ENCODE measurements at regions not wholly inside any gene's neighbourhood (a gene's known extent, or its start where the extent isn't known, plus 50 kb on each side); places are given as distances from the start of the nearest gene placed in this dataset.
A peak's percentile ranks its signal among the peaks of the same experiment; 100 is the strongest.

DNA sequence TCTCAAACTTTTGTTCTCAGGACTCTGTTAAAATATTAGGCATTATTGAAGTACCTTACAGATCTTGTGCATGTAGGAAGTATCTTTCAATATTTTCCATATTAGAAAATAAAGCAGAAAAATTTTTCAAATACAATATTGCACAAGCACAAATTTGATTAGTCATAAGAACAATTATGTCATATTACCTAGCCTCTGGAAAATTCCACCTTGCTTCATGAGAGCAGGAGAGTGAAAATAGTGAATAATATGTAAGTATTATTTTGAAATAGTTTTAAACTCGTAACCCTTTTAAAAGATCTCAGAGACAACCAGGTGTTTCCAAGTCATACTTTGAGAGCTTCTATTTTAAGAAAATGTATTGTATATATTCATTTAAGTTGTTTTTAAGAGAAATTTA is 1672.9 kb upstream of the ACO1 start:
- H3K4me2 ChIP-seq (ENCODE audit: low read depth, low read length): no peak overlapping the region
- WGBS (ENCODE audit: low lambda C conversion rate): 91% methylated on average over 1 of the region's 1 CpG
- H3K27ac ChIP-seq (ENCODE audit: extremely low read length, insufficient read depth, low read length): no peak overlapping the region
- BruUV-seq (replicated peaks): no TSS peak
- H2AFZ ChIP-seq (ENCODE audit: low read length): no peak overlapping the region
- intact Hi-C loops (cut with micrococcal nuclease; ENCODE audit: unreplicated experiment): no loop called here
- in situ Hi-C loops (cut with HindIII; ENCODE audit: extremely low pct_ligation_motif_present, low pct_unique_long_range_greater_than_20kb): no loop called here
- DNase-seq (ENCODE audit: low spot score): no peak
- TF ChIP-seq ZNF605 (CRISPR knock-in tag; IDR thresholded peaks at IDR 0.05) (no peak), ZNF510 (CRISPR knock-in tag; IDR thresholded peaks at IDR 0.05; ENCODE audit: low read depth) (no peak)
- no peaks in the 10 kb centered on the region for H3K79me2 ChIP-seq (ENCODE audit: insufficient read depth, low read length)
- no peaks in the 10 kb centered on the region for H3K36me3 ChIP-seq (replicated peaks in 1 of 2; ENCODE audit: control insufficient read depth in 1 of 2, insufficient read depth in 2 of 2, low read length in 2 of 2)
- FAIRE-seq: no peak
- no peak overlapping the region for H3K9ac ChIP-seq (ENCODE audit: insufficient read depth, low read depth, low read length)
- no peaks in the 10 kb centered on the region for H3K9me3 ChIP-seq (ENCODE audit: low read length)
- CTCF ChIA-PET (ENCODE audit: low intra/inter-chr PET ratio, low total read pairs): no interaction called here
- ATAC-seq: no peak
- H3K4me3 ChIP-seq (replicated peaks in 1 of 3; ENCODE audit: insufficient read depth in 1 of 3, low read depth in 2 of 3, low read length in 3 of 3): no peak overlapping the region
- no peaks in the 10 kb centered on the region for H3K27me3 ChIP-seq (ENCODE audit: control insufficient read depth in 1 of 2, insufficient read depth in 2 of 2, low read length in 2 of 2)
- no peaks in the 10 kb centered on the region for H4K20me1 ChIP-seq (ENCODE audit: insufficient read depth, low read length)
- peaks cover 9% of the 10 kb centered on the region for H3K4me1 ChIP-seq (ENCODE audit: insufficient read depth, low read length)
- POLR2A ChIA-PET: no interaction called here

DNA sequence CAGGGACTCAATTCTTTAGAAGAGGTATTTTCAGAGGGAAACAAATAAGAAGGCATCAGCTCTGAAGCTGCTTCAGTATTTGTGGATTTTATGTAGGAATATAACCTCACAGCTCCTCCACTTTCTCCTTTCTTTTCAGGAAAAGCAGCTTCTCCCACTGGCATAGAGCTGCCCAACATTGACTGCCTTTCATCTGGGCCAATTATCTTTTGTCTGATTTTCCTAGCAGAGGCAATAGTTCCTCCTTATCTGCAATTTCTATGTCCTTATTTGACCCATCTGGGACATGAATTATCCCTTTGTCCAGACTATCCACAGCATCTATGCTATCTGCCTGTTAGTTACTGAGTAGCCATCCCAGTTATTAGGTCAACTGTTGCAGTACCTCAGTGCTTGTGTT is 1671.2 kb upstream of the ACO1 start:
- intact Hi-C loops (cut with micrococcal nuclease; ENCODE audit: unreplicated experiment): no loop called here
- ChIA-PET CTCF (ENCODE audit: low intra/inter-chr PET ratio, low total read pairs) (no interaction called here), POLR2A (no interaction called here)
- DNase-seq (ENCODE audit: low spot score) (peak; percentile 55), FAIRE-seq (no peak), ATAC-seq (peak; percentile 97)
- Histone ChIP-seq H3K36me3 (replicated peaks in 1 of 2; ENCODE audit: control insufficient read depth in 1 of 2, insufficient read depth in 2 of 2, low read length in 2 of 2) (no peaks in the 10 kb centered on the region), H3K4me2 (ENCODE audit: low read depth, low read length) (peak overlapping the region; percentile 16), H3K9ac (ENCODE audit: insufficient read depth, low read depth, low read length) (no peak overlapping the region), H3K27me3 (ENCODE audit: control insufficient read depth in 1 of 2, insufficient read depth in 2 of 2, low read length in 2 of 2) (no peaks in the 10 kb centered on the region), H3K79me2 (ENCODE audit: insufficient read depth, low read length) (no peaks in the 10 kb centered on the region), H3K27ac (ENCODE audit: extremely low read length, insufficient read depth, low read length) (no peak overlapping the region), H3K4me3 (replicated peaks in 1 of 3; ENCODE audit: insufficient read depth in 1 of 3, low read depth in 2 of 3, low read length in 3 of 3) (no peak overlapping the region), H4K20me1 (ENCODE audit: insufficient read depth, low read length) (no peaks in the 10 kb centered on the region), H2AFZ (ENCODE audit: low read length) (no peak overlapping the region), H3K4me1 (ENCODE audit: insufficient read depth, low read length) (peaks cover 9% of the 10 kb centered on the region), H3K9me3 (ENCODE audit: low read length) (no peaks in the 10 kb centered on the region)
- no TSS peak for BruUV-seq (replicated peaks)
- in situ Hi-C loops (cut with HindIII; ENCODE audit: extremely low pct_ligation_motif_present, low pct_unique_long_range_greater_than_20kb): no loop called here
- no peak for TF ChIP-seq SOX13 (IDR thresholded peaks at IDR 0.05)
- peak in 1 of 2 experiments; percentile 59; a peak in 2 of 4 replicates for TF ChIP-seq SOX13 (CRISPR knock-in tag; conservative IDR thresholded peaks at IDR 0.05 in 1 of 2, IDR thresholded peaks at IDR 0.05 in 1 of 2)
- no peak for TF ChIP-seq ZSCAN21 (CRISPR knock-in tag; IDR thresholded peaks at IDR 0.05; ENCODE audit: borderline replicate concordance)
- TF ChIP-seq ZFP62 (CRISPR knock-in tag; IDR thresholded peaks at IDR 0.05): no peak
- no peak for TF ChIP-seq ZNF883 (CRISPR knock-in tag; IDR thresholded peaks at IDR 0.05; ENCODE audit: not compliant biosample characterization)
- TF ChIP-seq PAXIP1 (CRISPR knock-in tag; conservative IDR thresholded peaks at IDR 0.05): peak; percentile 23; the same call in 1 of the 2 replicates
- TF ChIP-seq, protein P1, sequence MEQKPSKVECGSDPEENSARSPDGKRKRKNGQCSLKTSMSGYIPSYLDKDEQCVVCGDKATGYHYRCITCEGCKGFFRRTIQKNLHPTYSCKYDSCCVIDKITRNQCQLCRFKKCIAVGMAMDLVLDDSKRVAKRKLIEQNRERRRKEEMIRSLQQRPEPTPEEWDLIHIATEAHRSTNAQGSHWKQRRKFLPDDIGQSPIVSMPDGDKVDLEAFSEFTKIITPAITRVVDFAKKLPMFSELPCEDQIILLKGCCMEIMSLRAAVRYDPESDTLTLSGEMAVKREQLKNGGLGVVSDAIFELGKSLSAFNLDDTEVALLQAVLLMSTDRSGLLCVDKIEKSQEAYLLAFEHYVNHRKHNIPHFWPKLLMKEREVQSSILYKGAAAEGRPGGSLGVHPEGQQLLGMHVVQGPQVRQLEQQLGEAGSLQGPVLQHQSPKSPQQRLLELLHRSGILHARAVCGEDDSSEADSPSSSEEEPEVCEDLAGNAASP (CRISPR knock-in tag; IDR thresholded peaks at IDR 0.05; ENCODE audit: borderline replicate concordance): peak; percentile 99
- peak; percentile 78 for TF ChIP-seq BCL6 (CRISPR knock-in tag; IDR thresholded peaks at IDR 0.05)
- TF ChIP-seq SOX6 (IDR thresholded peaks at IDR 0.05): no peak
- TF ChIP-seq SOX6 (CRISPR knock-in tag; IDR thresholded peaks at IDR 0.05): peak; percentile 44; the same call in 1 of the 2 replicates
- TF ChIP-seq POLR2G (IDR thresholded peaks at IDR 0.05; ENCODE audit: low read depth, low read length): 0 out of 2 replicates have a peak, but pooled peaks have one; percentile 36
- no peak for TF ChIP-seq SRSF4 (IDR thresholded peaks at IDR 0.05; ENCODE audit: low read depth, low read length, poor library complexity, severe bottlenecking)
- TF ChIP-seq ISL2 (CRISPR knock-in tag; IDR thresholded peaks at IDR 0.05): 0 out of 2 replicates have a peak, but pooled peaks have one; percentile 18
- TF ChIP-seq ZNF75D (CRISPR knock-in tag; IDR thresholded peaks at IDR 0.05; ENCODE audit: borderline replicate concordance): no peak
